HepG2 (cell line): ENCODE measurements at regions not wholly inside any gene's neighbourhood (a gene's known extent, or its start where the extent isn't known, plus 50 kb on each side); places are given as distances from the start of the nearest gene placed in this dataset.

Experiments
- ATAC-seq: fragments of 200-7000 bp; cut with Tn5 transposase; 3 replicates; pipeline ENCODE4 v1.9.1; 2020; ENCODE audit warnings: mild to moderate bottlenecking, moderate library complexity
- BruUV-seq: library from RNA; stranded (reverse); fragments of 400-500 nt; replicated peaks from 2 replicates; lab custom pipeline; 2021; lab: Mats Ljungman, UMichigan
- CTCF ChIA-PET: fragments of 300-600 bp; formaldehyde crosslinking; extraction: SDS; loops from one replicate; lab custom pipeline; 2021; ENCODE audit warnings: low total read pairs, inconsistent platforms, low intra/inter-chr PET ratio; lab: Yijun Ruan, JAX
- POLR2A ChIA-PET: fragments of 350-600 bp; sonication (Branson Sonifier 250); formaldehyde crosslinking; loops from one replicate; lab custom pipeline; 2020; ENCODE audit warnings: antibody characterized with exemption, inconsistent platforms; lab: Yijun Ruan, JAX
- DNase-seq: peaks from one replicate; pipeline ENCODE4 v3.0.0-alpha.2; 2015; ENCODE audit warnings: low spot score
- FAIRE-seq: peaks from 3 replicates; lab custom pipeline; 2011; peaks lifted over from hg19 to GRCh38; lab: Jason Lieb, UNC
- H2AFZ ChIP-seq: one replicate; pipeline ENCODE4 v1.6.1; 2011; ENCODE audit warnings: low read length, inconsistent platforms
- H3K27ac ChIP-seq: fragments of 300-600 bp; 3 replicates; pipeline ENCODE4 v1.8.0; 2011; ENCODE audit warnings: mixed run types, mild to moderate bottlenecking, mixed read lengths, low read length, inconsistent platforms; ENCODE audit not compliant: insufficient read depth; ENCODE audit errors: extremely low read length
- H3K27me3 ChIP-seq, 2 experiments: fragments of 200-600 bp in 1 of 2; 2 replicates in 1 of 2; 3 replicates in 1 of 2; pipeline versions ENCODE4 v1.6.0 to v1.8.0; 2011; ENCODE audit warnings: low read length in 2 of 2, mild to moderate bottlenecking in 2 of 2, moderate library complexity in 2 of 2, inconsistent platforms in 1 of 2; ENCODE audit not compliant: insufficient read depth in 2 of 2, control insufficient read depth in 1 of 2
- H3K36me3 ChIP-seq, 2 experiments: fragments of 200-600 bp in 1 of 2; replicated peaks in 1 of 2; 2 replicates in 1 of 2; 3 replicates in 1 of 2; pipeline versions ENCODE4 v1.5.1 to v1.8.0; 2011; ENCODE audit warnings: low read length in 2 of 2, inconsistent platforms in 1 of 2; ENCODE audit not compliant: insufficient read depth in 2 of 2, control insufficient read depth in 1 of 2
- H3K4me1 ChIP-seq: 2 replicates; pipeline ENCODE4 v1.5.1; 2012; ENCODE audit warnings: low read length, inconsistent platforms; ENCODE audit not compliant: insufficient read depth
- H3K4me2 ChIP-seq: 2 replicates; pipeline ENCODE4 v1.6.0; 2011; ENCODE audit warnings: low read depth, low read length, inconsistent platforms
- H3K4me3 ChIP-seq, 3 experiments: fragments of 200-600 bp in 1 of 3; sonication (generic), shearing (Covaris generic) in 1 of 3; replicated peaks in 1 of 3; 2 replicates each; pipeline ENCODE4 v1.5.1; 2011 to 2016; ENCODE audit warnings: low read length in 3 of 3, inconsistent platforms in 2 of 3, low read depth in 2 of 3, mild to moderate bottlenecking in 2 of 3, control low read depth in 1 of 3, mixed read lengths in 1 of 3; ENCODE audit not compliant: insufficient read depth in 1 of 3
- H3K79me2 ChIP-seq: one replicate; pipeline ENCODE4 v1.6.1; 2011; ENCODE audit warnings: low read length, inconsistent platforms; ENCODE audit not compliant: insufficient read depth
- H3K9ac ChIP-seq: 2 replicates; pipeline ENCODE4 v1.6.0; 2011; ENCODE audit warnings: mild to moderate bottlenecking, low read depth, low read length, inconsistent platforms; ENCODE audit not compliant: insufficient read depth
- H3K9me3 ChIP-seq: 2 replicates; pipeline ENCODE4 v1.5.1; 2012; ENCODE audit warnings: mild to moderate bottlenecking, low read length
- H4K20me1 ChIP-seq: 2 replicates; pipeline ENCODE4 v1.6.0; 2011; ENCODE audit warnings: inconsistent platforms, mild to moderate bottlenecking, low read length, moderate library complexity; ENCODE audit not compliant: insufficient read depth
- BHLHE40 ChIP-seq: IDR thresholded peaks from 2 replicates; pipeline ENCODE4 v1.6.1; 2011; ENCODE audit warnings: low read length, improper control_type of control experiment
- CCAR2 ChIP-seq: fragments of 200-400 bp; formaldehyde crosslinking; optimal IDR thresholded peaks from 2 replicates; pipeline ENCODE3; 2018; ENCODE audit warnings: low read depth, mild to moderate bottlenecking, low read length, moderate library complexity
- FOSL2 ChIP-seq: sonication (generic); formaldehyde crosslinking; IDR thresholded peaks from 2 replicates; pipeline ENCODE4 v1.4.0; 2020; ENCODE audit warnings: missing genetic modification reagents
- HMG20B ChIP-seq: conservative IDR thresholded peaks from 2 replicates; pipeline ENCODE4 v1.6.1; 2016; ENCODE audit warnings: missing genetic modification reagents, missing compliant biosample characterization
- HNRNPH1 ChIP-seq: fragments of 200-400 bp; formaldehyde crosslinking; optimal IDR thresholded peaks from 2 replicates; pipeline ENCODE3; 2017; ENCODE audit warnings: mild to moderate bottlenecking, low read depth, low read length
- ISX ChIP-seq: sonication (generic); formaldehyde crosslinking; conservative IDR thresholded peaks from 2 replicates; pipeline ENCODE4 v1.5.0; 2020; ENCODE audit warnings: missing genetic modification reagents
- KDM2A ChIP-seq: sonication (generic); formaldehyde crosslinking; IDR thresholded peaks from 2 replicates; pipeline ENCODE4 v1.4.0; 2020; ENCODE audit warnings: low read depth, missing genetic modification reagents, borderline replicate concordance
- MTF2 ChIP-seq: sonication (generic); formaldehyde crosslinking; IDR thresholded peaks from 2 replicates; pipeline ENCODE4 v1.5.0; 2020; ENCODE audit warnings: missing genetic modification reagents, borderline replicate concordance
- NFKBIZ ChIP-seq: IDR thresholded peaks from 2 replicates; pipeline ENCODE4 v1.6.1; 2018; ENCODE audit warnings: missing genetic modification reagents, missing compliant biosample characterization
- RFX1 ChIP-seq: fragments of 450-650 bp; IDR thresholded peaks from 2 replicates; pipeline ENCODE4 v1.6.1; 2017
- SIX4 ChIP-seq: sonication (generic); formaldehyde crosslinking; IDR thresholded peaks from 2 replicates; pipeline ENCODE4 v1.4.0; 2020; ENCODE audit warnings: missing genetic modification reagents
- SMARCC2 ChIP-seq: fragments of 450-650 bp; IDR thresholded peaks from 2 replicates; pipeline ENCODE4 v1.6.1; 2017; ENCODE audit warnings: antibody characterized with exemption, mild to moderate bottlenecking
- SP5 ChIP-seq: IDR thresholded peaks from 2 replicates; pipeline ENCODE4 v1.6.1; 2016; ENCODE audit warnings: low read depth, borderline replicate concordance
- YY1 ChIP-seq: IDR thresholded peaks from 2 replicates; pipeline ENCODE4 v1.6.1; 2011; ENCODE audit warnings: low read length, low read depth, moderate library complexity, mild to moderate bottlenecking; ENCODE audit not compliant: insufficient read depth, insufficient replicate concordance
- ZNF737 ChIP-seq: sonication (generic); formaldehyde crosslinking; IDR thresholded peaks from 2 replicates; pipeline ENCODE4 v1.5.0; 2020; ENCODE audit warnings: missing genetic modification reagents, mild to moderate bottlenecking, borderline replicate concordance
- WGBS: methylation state at CpG from one replicate; pipeline ENCODE4 v1.1.6; 2017; ENCODE audit warnings: low lambda C conversion rate; 5-methylcytosine and 5-hydroxymethylcytosine counted together
- in situ Hi-C: cut with HindIII; loops from 2 replicates; pipeline ENCODE4 v1.10.0; 2017; ENCODE audit warnings: low pct_unique_long_range_greater_than_20kb; ENCODE audit not compliant: extremely low pct_ligation_motif_present
- intact Hi-C: fragments of 100-400 bp; cut with micrococcal nuclease; formaldehyde crosslinking; loops from one replicate; pipeline ENCODE4 v1.10.0; 2022; ENCODE audit not compliant: unreplicated experiment
- TF ChIP-seq, protein P1 (sequence below): sonication (generic); formaldehyde crosslinking; IDR thresholded peaks from 2 replicates; pipeline ENCODE4 v1.4.0; 2020; ENCODE audit warnings: missing genetic modification reagents
- TF ChIP-seq, protein P2 (sequence below): sonication (generic); formaldehyde crosslinking; IDR thresholded peaks from 2 replicates; pipeline ENCODE4 v1.5.0; 2020; ENCODE audit warnings: missing genetic modification reagents
- TF ChIP-seq, protein P3 (sequence below): sonication (generic); formaldehyde crosslinking; IDR thresholded peaks from 2 replicates; pipeline ENCODE4 v1.4.0; 2020; ENCODE audit warnings: mild to moderate bottlenecking, low read depth, missing genetic modification reagents

DNA sequence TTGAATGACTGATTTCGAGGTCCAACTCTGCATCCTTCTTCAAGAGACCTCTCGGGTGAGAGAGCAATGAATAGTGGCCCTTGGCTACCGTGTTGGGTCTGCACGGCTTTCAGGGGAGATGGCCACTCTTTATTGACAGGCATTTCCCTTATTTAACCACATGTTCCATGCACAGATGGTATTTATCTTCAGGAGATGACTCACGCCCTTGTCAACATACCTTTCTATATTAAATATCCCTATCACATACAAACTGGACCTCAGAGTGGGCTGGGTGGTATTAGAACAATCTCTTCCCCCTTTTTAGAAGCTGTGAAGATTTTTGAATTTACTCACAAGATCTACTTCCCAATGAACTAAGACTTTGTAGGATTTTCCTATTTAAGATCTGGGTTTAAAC, 109.6 kb upstream of the CDC42EP3 start:
- DNase-seq, result no peak
- no peak overlapping the region for H2AFZ ChIP-seq
- ChIA-PET POLR2A (no interaction called here), CTCF (no interaction called here)
- H3K27ac ChIP-seq, result no peak overlapping the region
- H3K4me2 ChIP-seq, result no peak overlapping the region
- peaks cover 2 to 17% of the 10 kb centered on the region in 2 experiments; a peak in 3 of 5 replicates for H3K27me3 ChIP-seq
- ATAC-seq, result no peak
- no peak overlapping the region for H3K4me3 ChIP-seq
- H3K79me2 ChIP-seq, result no peaks in the 10 kb centered on the region
- no peaks in the 10 kb centered on the region for H4K20me1 ChIP-seq
- no peaks in the 10 kb centered on the region for H3K4me1 ChIP-seq
- H3K9ac ChIP-seq, result no peak overlapping the region
- no peaks in the 10 kb centered on the region for H3K36me3 ChIP-seq
- BruUV-seq, result no TSS peak
- in situ Hi-C loops, result no loop called here
- intact Hi-C loops, result no loop called here
- 22% methylated on average over 5 of the region's 5 CpGs for WGBS
- H3K9me3 ChIP-seq, result no peaks in the 10 kb centered on the region
- no peak for TF ChIP-seq HMG20B (CRISPR knock-in tag)
- TF ChIP-seq FOSL2 (CRISPR knock-in tag), result 0 out of 2 replicates have a peak, but pooled peaks have one; percentile 7
- TF ChIP-seq ISX, result no peak
- TF ChIP-seq SIX4, result no peak
- TF ChIP-seq SMARCC2, result no peak
- no peak for FAIRE-seq

DNA sequence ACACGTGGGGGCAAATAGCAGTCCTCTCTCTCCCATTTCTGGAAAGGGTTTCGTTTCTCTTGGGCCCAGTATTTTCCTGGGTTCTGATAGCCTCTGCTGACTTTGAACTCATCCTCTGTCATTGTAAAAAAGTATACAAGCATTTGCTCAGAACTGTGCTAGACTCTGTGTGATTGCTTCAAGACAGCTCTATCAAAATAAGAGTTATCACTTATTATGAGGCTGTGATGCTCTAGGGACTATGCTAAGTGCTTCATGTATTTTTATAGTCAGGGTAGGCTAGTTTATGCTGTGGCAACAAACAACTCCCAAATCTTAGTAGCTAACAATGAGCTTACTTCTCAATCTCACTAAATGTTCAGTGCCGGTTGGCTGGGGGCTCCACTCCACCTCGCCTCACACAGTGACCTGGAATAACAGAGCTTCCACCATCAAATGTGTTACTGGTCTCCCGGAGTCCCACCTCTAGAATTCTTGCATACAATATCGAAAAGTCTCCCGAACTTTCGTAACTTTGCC, 110.8 kb upstream of the CDC42EP3 start:
- in situ Hi-C loops, result no loop called here
- no peaks in the 10 kb centered on the region for H3K36me3 ChIP-seq
- CTCF ChIA-PET, result no interaction called here
- BruUV-seq, result no TSS peak
- no peak overlapping the region for H3K4me3 ChIP-seq
- H3K27me3 ChIP-seq, result peaks cover 2 to 10% of the 10 kb centered on the region in 2 experiments; a peak in 2 of 5 replicates
- no peaks in the 10 kb centered on the region for H4K20me1 ChIP-seq
- ATAC-seq (no peak), DNase-seq (no peak), FAIRE-seq (no peak)
- POLR2A ChIA-PET, result no interaction called here
- H3K27ac ChIP-seq, result no peak overlapping the region
- H3K9ac ChIP-seq, result no peak overlapping the region
- H2AFZ ChIP-seq, result no peak overlapping the region
- TF ChIP-seq BHLHE40 (no peak), HNRNPH1 (no peak), ZNF737 (CRISPR knock-in tag) (no peak), RFX1 (no peak), SP5 (CRISPR knock-in tag) (no peak), CCAR2 (no peak), NFKBIZ (CRISPR knock-in tag) (no peak), YY1 (no peak), KDM2A (no peak), MTF2 (CRISPR knock-in tag) (no peak)
- TF ChIP-seq, protein P1, sequence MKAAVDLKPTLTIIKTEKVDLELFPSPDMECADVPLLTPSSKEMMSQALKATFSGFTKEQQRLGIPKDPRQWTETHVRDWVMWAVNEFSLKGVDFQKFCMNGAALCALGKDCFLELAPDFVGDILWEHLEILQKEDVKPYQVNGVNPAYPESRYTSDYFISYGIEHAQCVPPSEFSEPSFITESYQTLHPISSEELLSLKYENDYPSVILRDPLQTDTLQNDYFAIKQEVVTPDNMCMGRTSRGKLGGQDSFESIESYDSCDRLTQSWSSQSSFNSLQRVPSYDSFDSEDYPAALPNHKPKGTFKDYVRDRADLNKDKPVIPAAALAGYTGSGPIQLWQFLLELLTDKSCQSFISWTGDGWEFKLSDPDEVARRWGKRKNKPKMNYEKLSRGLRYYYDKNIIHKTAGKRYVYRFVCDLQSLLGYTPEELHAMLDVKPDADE (CRISPR knock-in tag), result no peak
- TF ChIP-seq, protein P2, sequence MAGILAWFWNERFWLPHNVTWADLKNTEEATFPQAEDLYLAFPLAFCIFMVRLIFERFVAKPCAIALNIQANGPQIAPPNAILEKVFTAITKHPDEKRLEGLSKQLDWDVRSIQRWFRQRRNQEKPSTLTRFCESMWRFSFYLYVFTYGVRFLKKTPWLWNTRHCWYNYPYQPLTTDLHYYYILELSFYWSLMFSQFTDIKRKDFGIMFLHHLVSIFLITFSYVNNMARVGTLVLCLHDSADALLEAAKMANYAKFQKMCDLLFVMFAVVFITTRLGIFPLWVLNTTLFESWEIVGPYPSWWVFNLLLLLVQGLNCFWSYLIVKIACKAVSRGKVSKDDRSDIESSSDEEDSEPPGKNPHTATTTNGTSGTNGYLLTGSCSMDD (CRISPR knock-in tag), result no peak
- TF ChIP-seq, protein P3, sequence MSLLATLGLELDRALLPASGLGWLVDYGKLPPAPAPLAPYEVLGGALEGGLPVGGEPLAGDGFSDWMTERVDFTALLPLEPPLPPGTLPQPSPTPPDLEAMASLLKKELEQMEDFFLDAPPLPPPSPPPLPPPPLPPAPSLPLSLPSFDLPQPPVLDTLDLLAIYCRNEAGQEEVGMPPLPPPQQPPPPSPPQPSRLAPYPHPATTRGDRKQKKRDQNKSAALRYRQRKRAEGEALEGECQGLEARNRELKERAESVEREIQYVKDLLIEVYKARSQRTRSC (CRISPR knock-in tag), result no peak
- TF ChIP-seq, all 625 proteins: peak for 0
- peaks cover 7% of the 10 kb centered on the region; the same call in 1 of the 2 replicates for H3K4me1 ChIP-seq
- H3K79me2 ChIP-seq, result no peaks in the 10 kb centered on the region
- H3K4me2 ChIP-seq, result no peak overlapping the region
- H3K9me3 ChIP-seq, result peaks cover 3% of the 10 kb centered on the region; the same call in 1 of the 2 replicates
- intact Hi-C loops, result no loop called here
- WGBS, result 37% methylated on average over 8 of the region's 8 CpGs
